HG03457 (cell line): ENCODE measurements at regions not wholly inside any gene's neighbourhood (a gene's known extent, or its start where the extent isn't known, plus 50 kb on each side); places are given as distances from the start of the nearest gene placed in this dataset.
"Not testable (repeated sequence)": the region's sequence is repeated elsewhere in the genome, so short reads cannot be mapped to it uniquely, and the experiment has no call there.

Experiments
- ATAC-seq: cut with Tn5 transposase; IDR thresholded peaks from one replicate; pipeline ENCODE4 v1.9.1; 2021; ENCODE audit warnings: moderate number of reproducible peaks; ENCODE audit not compliant: unreplicated experiment

GRCh38 chr4:57360681-57361080, 250.5 kb upstream of the IGFBP7 start:
- ATAC-seq = no peak

- no peak for ATAC-seq
These were observed 245.0 kb upstream of the IGFBP7 start for GRCh38 chr4:57355101-57355665.

GRCh38 chr4:57351731-57352130, 241.5 kb upstream of the IGFBP7 start:
- no peak for ATAC-seq

GRCh38 chr4:57344296-57344695, 234.1 kb upstream of the IGFBP7 start:
- no peak for ATAC-seq

GRCh38 chr4:57342411-57342810, 232.2 kb upstream of the IGFBP7 start:
- ATAC-seq = no peak

- not testable (repeated sequence) for ATAC-seq
These were observed 228.7 kb upstream of the IGFBP7 start for GRCh38 chr4:57338861-57339260.

GRCh38 chr4:57333684-57334083, 223.5 kb upstream of the IGFBP7 start:
- ATAC-seq = no peak

- no peak for ATAC-seq
These were observed 221.8 kb upstream of the IGFBP7 start for GRCh38 chr4:57331959-57332358.

GRCh38 chr4:57329279-57329678, 219.1 kb upstream of the IGFBP7 start:
- ATAC-seq = no peak

GRCh38 chr4:57324673-57325307, 214.6 kb upstream of the IGFBP7 start:
- no peak for ATAC-seq

GRCh38 chr4:57320849-57321248, 210.7 kb upstream of the IGFBP7 start:
- no peak for ATAC-seq

- ATAC-seq = no peak
These were observed 210.0 kb upstream of the IGFBP7 start for GRCh38 chr4:57320217-57320616.

GRCh38 chr4:57318703-57319102, 208.5 kb upstream of the IGFBP7 start:
- ATAC-seq = no peak

GRCh38 chr4:57314636-57315035, 204.5 kb upstream of the IGFBP7 start:
- no peak for ATAC-seq

GRCh38 chr4:57312296-57312695, 202.1 kb upstream of the IGFBP7 start:
- ATAC-seq = no peak

GRCh38 chr4:57309658-57310057, 199.5 kb upstream of the IGFBP7 start:
- ATAC-seq = no peak

GRCh38 chr4:57308301-57308700, 198.1 kb upstream of the IGFBP7 start:
- no peak for ATAC-seq

- ATAC-seq = no peak
These were observed 195.7 kb upstream of the IGFBP7 start for GRCh38 chr4:57305836-57306235.

GRCh38 chr4:57303012-57303751, 193.0 kb upstream of the IGFBP7 start:
- no peak for ATAC-seq

GRCh38 chr4:57300300-57300699, 190.1 kb upstream of the IGFBP7 start:
- not testable (repeated sequence) for ATAC-seq

- no peak for ATAC-seq
These were observed 181.7 kb upstream of the IGFBP7 start for GRCh38 chr4:57291911-57292310.
